Spleen (tissue), 11 donors: ENCODE measurements at regions not wholly inside any gene's neighbourhood (a gene's known extent, or its start where the extent isn't known, plus 50 kb on each side); places are given as distances from the start of the nearest gene placed in this dataset.

Source experiments
- DNase-seq: peaks from one replicate; pipeline ENCODE4 v3.0.0-alpha.2; 2020
- H3K27ac ChIP-seq, 8 donors: fragments of 200-600 bp; sonication (generic) in 7 of 8; 1 replicate in 4 of 8; 2 replicates in 4 of 8; pipeline versions ENCODE4 v1.5.0 to v1.8.0; 2016 to 2021; ENCODE audit warnings: inconsistent platforms in 4 of 8, mild to moderate bottlenecking in 4 of 8, moderate library complexity in 1 of 8
- H3K27me3 ChIP-seq, 7 donors: fragments of 200-600 bp; sonication (generic) in 6 of 7; replicated peaks in 1 of 7; 1 replicate in 4 of 7; 2 replicates in 3 of 7; pipeline versions ENCODE4 v1.5.0 to v1.8.0; 2016 to 2021; ENCODE audit warnings: inconsistent platforms in 3 of 7, mild to moderate bottlenecking in 1 of 7
- H3K36me3 ChIP-seq, 6 donors: fragments of 200-600 bp; sonication (generic) in 5 of 6; 1 replicate in 4 of 6; 2 replicates in 2 of 6; pipeline versions ENCODE4 v1.5.0 to v1.8.0; 2016 to 2021; ENCODE audit warnings: inconsistent platforms in 2 of 6
- H3K4me1 ChIP-seq, 6 donors: fragments of 200-600 bp; sonication (generic) in 5 of 6; 1 replicate in 3 of 6; 2 replicates in 3 of 6; pipeline versions ENCODE4 v1.5.0 to v1.8.0; 2016 to 2021; ENCODE audit warnings: inconsistent platforms in 3 of 6
- H3K4me3 ChIP-seq, 8 donors: fragments of 200-600 bp; sonication (generic) in 7 of 8; 1 replicate in 4 of 8; 2 replicates in 4 of 8; pipeline versions ENCODE4 v1.5.0 to v1.8.0; 2016 to 2021; ENCODE audit warnings: inconsistent platforms in 4 of 8, mild to moderate bottlenecking in 4 of 8, moderate library complexity in 2 of 8
- H3K9me3 ChIP-seq, 8 donors: fragments of 200-600 bp; sonication (generic) in 7 of 8; 1 replicate in 4 of 8; 2 replicates in 4 of 8; pipeline versions ENCODE4 v1.5.0 to v1.8.0; 2016 to 2021; ENCODE audit warnings: inconsistent platforms in 4 of 8
- CTCF ChIP-seq, 11 experiments: fragments of 200-600 bp in 7 of 11; fragments of 450-650 bp in 4 of 11; sonication (generic) in 4 of 11; IDR thresholded peaks in 8 of 11; conservative IDR thresholded peaks in 3 of 11; 1 replicate in 7 of 11; 2 replicates in 4 of 11; pipeline versions ENCODE4 v1.4.0 to v1.8.0; 2016 to 2021; ENCODE audit warnings: antibody characterized with exemption in 11 of 11, inconsistent platforms in 4 of 11, mild to moderate bottlenecking in 1 of 11
- POLR2A ChIP-seq, 3 donors: fragments of 450-650 bp; IDR thresholded peaks; one replicate each; pipeline ENCODE4 v1.5.1; 2017; ENCODE audit warnings: antibody characterized with exemption in 3 of 3, mild to moderate bottlenecking in 1 of 3
- POLR2AphosphoS5 ChIP-seq, 3 donors: sonication (generic); formaldehyde crosslinking; IDR thresholded peaks; one replicate each; pipeline ENCODE4 v1.5.1; 2017; ENCODE audit warnings: antibody characterized with exemption in 3 of 3
- WGBS, 5 donors: extraction: QIAGEN DNeasy Blood & Tissue Kit in 3 of 5; methylation state at CpG; one replicate each; pipeline versions ENCODE4 v1.1.5 to v1.1.7; 2013 to 2018; 5-methylcytosine and 5-hydroxymethylcytosine counted together
- intact Hi-C: fragments of 100-400 bp; cut with DNase I; formaldehyde crosslinking; loops from one replicate; pipeline ENCODE4 v1.15.0; 2023; ENCODE audit warnings: low total_unique reads
- donor health status: healthy with polysubstance abuse.
- donor health status: DM: no; HTN: no; CAD: no; lungs with moderate emphysema.
- donor health status: DM: no; HTN: no; CAD: no.
- donor health status: Bipolar disorder and iron deficiency.
- donor health status: healthy.
- donor health status: DM: no; HTN: no; CAD: no.
- donor health status: DM: yes; HTN: yes; CAD: no.

GRCh38 chr6:951399-952181 lies 258.7 kb upstream of the EXOC2 start:
- no peaks in the 10 kb centered on the region for H3K9me3 ChIP-seq
- H3K27me3 ChIP-seq = peaks cover 0 to 27% (median 0%) of the 10 kb centered on the region in 7 donors
- DNase-seq = no peak
- TF ChIP-seq CTCF (IDR thresholded peaks at IDR 0.05 in 8 of 11, conservative IDR thresholded peaks at IDR 0.05 in 3 of 11) (no peak), POLR2AphosphoS5 (IDR thresholded peaks at IDR 0.05) (no peak), POLR2A (IDR thresholded peaks at IDR 0.05) (no peak)
- intact Hi-C loops = no loop called here
- 43 to 51% (median 47%) methylated on average over 9 of the region's 9 CpGs for WGBS, 5 donors
- no peaks in the 10 kb centered on the region for H3K4me1 ChIP-seq
- no peak overlapping the region for H3K4me3 ChIP-seq
- no peak overlapping the region for H3K27ac ChIP-seq
- H3K36me3 ChIP-seq = no peaks in the 10 kb centered on the region

- WGBS, 5 donors = 77 to 88% (median 81%) methylated on average over 7 of the region's 7 CpGs
- intact Hi-C loops = no loop called here
- H3K4me1 ChIP-seq = no peaks in the 10 kb centered on the region
- DNase-seq = no peak
- H3K27ac ChIP-seq = no peak overlapping the region
- peaks cover 0 to 15% (median 7%) of the 10 kb centered on the region in 8 donors for H3K9me3 ChIP-seq
- H3K27me3 ChIP-seq = peaks cover 0 to 7% (median 0%) of the 10 kb centered on the region in 7 donors
- H3K4me3 ChIP-seq = no peak overlapping the region
- H3K36me3 ChIP-seq = no peaks in the 10 kb centered on the region
- no peak for TF ChIP-seq POLR2A (IDR thresholded peaks at IDR 0.05)
- no peak for TF ChIP-seq CTCF (IDR thresholded peaks at IDR 0.05 in 8 of 11, conservative IDR thresholded peaks at IDR 0.05 in 3 of 11)
- no peak for TF ChIP-seq POLR2AphosphoS5 (IDR thresholded peaks at IDR 0.05)
Measured at GRCh38 chr6:947235-947934, 254.4 kb upstream of the EXOC2 start.

GRCh38 chr6:946546-946945 lies 253.6 kb upstream of the EXOC2 start:
- H3K27me3 ChIP-seq = peaks cover 0 to 7% (median 0%) of the 10 kb centered on the region in 7 donors
- no peaks in the 10 kb centered on the region for H3K36me3 ChIP-seq
- H3K4me3 ChIP-seq = no peak overlapping the region
- TF ChIP-seq CTCF (IDR thresholded peaks at IDR 0.05 in 8 of 11, conservative IDR thresholded peaks at IDR 0.05 in 3 of 11) = no peak
- TF ChIP-seq POLR2AphosphoS5 (IDR thresholded peaks at IDR 0.05) = no peak
- TF ChIP-seq POLR2A (IDR thresholded peaks at IDR 0.05) = no peak
- peaks cover 0 to 15% (median 7%) of the 10 kb centered on the region in 8 donors for H3K9me3 ChIP-seq
- no peaks in the 10 kb centered on the region for H3K4me1 ChIP-seq
- H3K27ac ChIP-seq = no peak overlapping the region
- DNase-seq = no peak
- intact Hi-C loops = no loop called here
- 71 to 80% (median 78%) methylated on average over 3 of the region's 3 CpGs for WGBS, 5 donors
